ENCODE measurements at regions not wholly inside any gene's neighbourhood (a gene's known extent, or its start where the extent isn't known, plus 50 kb on each side); places are given as distances from the start of the nearest gene placed in this dataset.

GRCh38 chrX:1720836-1721235, 106.0 kb downstream of the ASMT start:
- no peak for TF ChIP-seq CTCF (IDR thresholded peaks at IDR 0.05)
- no peaks in the 10 kb centered on the region for H3K27me3 ChIP-seq
- DNase-seq (ENCODE audit: low spot score) = no peak
- no peaks in the 10 kb centered on the region for H3K9me3 ChIP-seq
- no peaks in the 10 kb centered on the region for H3K4me1 ChIP-seq
- H3K4me3 ChIP-seq = no peak overlapping the region
- no peaks in the 10 kb centered on the region for H3K36me3 ChIP-seq
- H3K27ac ChIP-seq = no peak overlapping the region

- H3K4me3 ChIP-seq = no peak overlapping the region
- no peaks in the 10 kb centered on the region for H3K4me1 ChIP-seq
- H3K36me3 ChIP-seq = no peaks in the 10 kb centered on the region
- no peak overlapping the region for H3K27ac ChIP-seq
- DNase-seq (ENCODE audit: low spot score) = no peak
- no peak for TF ChIP-seq CTCF (IDR thresholded peaks at IDR 0.05)
- H3K27me3 ChIP-seq = no peaks in the 10 kb centered on the region
- no peaks in the 10 kb centered on the region for H3K9me3 ChIP-seq
Observed at GRCh38 chrX:1725472-1725871, 110.6 kb downstream of the ASMT start.

- no peak overlapping the region for H3K4me3 ChIP-seq
- TF ChIP-seq CTCF (IDR thresholded peaks at IDR 0.05) = no peak
- no peaks in the 10 kb centered on the region for H3K36me3 ChIP-seq
- H3K9me3 ChIP-seq = no peaks in the 10 kb centered on the region
- H3K27ac ChIP-seq = no peak overlapping the region
- H3K4me1 ChIP-seq = no peaks in the 10 kb centered on the region
- peak; percentile 42 for DNase-seq (ENCODE audit: low spot score)
- H3K27me3 ChIP-seq = no peaks in the 10 kb centered on the region
Observed at GRCh38 chrX:1727531-1728027, 112.7 kb downstream of the ASMT start.

GRCh38 chrX:1734806-1735205, 119.9 kb downstream of the ASMT start:
- H3K36me3 ChIP-seq = no peaks in the 10 kb centered on the region
- H3K4me3 ChIP-seq = no peak overlapping the region
- no peaks in the 10 kb centered on the region for H3K27me3 ChIP-seq
- H3K4me1 ChIP-seq = no peaks in the 10 kb centered on the region
- no peaks in the 10 kb centered on the region for H3K9me3 ChIP-seq
- no peak for DNase-seq (ENCODE audit: low spot score)
- TF ChIP-seq CTCF (IDR thresholded peaks at IDR 0.05) = no peak
- no peak overlapping the region for H3K27ac ChIP-seq

- no peaks in the 10 kb centered on the region for H3K27me3 ChIP-seq
- no peak overlapping the region for H3K4me3 ChIP-seq
- no peaks in the 10 kb centered on the region for H3K9me3 ChIP-seq
- no peaks in the 10 kb centered on the region for H3K4me1 ChIP-seq
- DNase-seq (ENCODE audit: low spot score) = no peak
- no peak for TF ChIP-seq CTCF (IDR thresholded peaks at IDR 0.05)
- no peaks in the 10 kb centered on the region for H3K36me3 ChIP-seq
- no peak overlapping the region for H3K27ac ChIP-seq
Observed at GRCh38 chrX:1741816-1742394, 127.0 kb downstream of the ASMT start.

- peaks cover 0 to under 1% of the 10 kb centered on the region in 2 donors for H3K9me3 ChIP-seq
- no peak overlapping the region for H3K4me3 ChIP-seq
- no peak for DNase-seq (ENCODE audit: low spot score)
- H3K36me3 ChIP-seq = no peaks in the 10 kb centered on the region
- TF ChIP-seq CTCF (IDR thresholded peaks at IDR 0.05) = no peak
- no peaks in the 10 kb centered on the region for H3K4me1 ChIP-seq
- H3K27ac ChIP-seq = no peak overlapping the region
- H3K27me3 ChIP-seq = no peaks in the 10 kb centered on the region
Observed at GRCh38 chrX:1743105-1743504, 128.2 kb downstream of the ASMT start.
